ENCODE measurements at regions not wholly inside any gene's neighbourhood (a gene's known extent, or its start where the extent isn't known, plus 50 kb on each side); places are given as distances from the start of the nearest gene placed in this dataset.
"Not testable (repeated sequence)": the region's sequence is repeated elsewhere in the genome, so short reads cannot be mapped to it uniquely, and the experiment has no call there.

GRCh38 chr2:82175210-82175609 lies 1870.7 kb upstream of the LRRTM1 start:
- TF ChIP-seq MAX (IDR thresholded peaks at IDR 0.05); TP53 (CRISPR knock-in tag; IDR thresholded peaks at IDR 0.05); POLR2A (IDR thresholded peaks at IDR 0.05; ENCODE audit: low read length); CTCF (IDR thresholded peaks at IDR 0.05); HMGXB4 (CRISPR knock-in tag; IDR thresholded peaks at IDR 0.05; ENCODE audit: borderline replicate concordance); CHD2 (IDR thresholded peaks at IDR 0.05; ENCODE audit: low read length, partially characterized antibody); FOSL2 (IDR thresholded peaks at IDR 0.05); FOSL2 (CRISPR knock-in tag; IDR thresholded peaks at IDR 0.05); EP300 (IDR thresholded peaks at IDR 0.05); ESRRA (IDR thresholded peaks at IDR 0.05; ENCODE audit: borderline replicate concordance, low read length); SREBF2 (IDR thresholded peaks at IDR 0.05); ZNF302 (CRISPR knock-in tag; IDR thresholded peaks at IDR 0.05): not testable (repeated sequence)
